Fibroblast of upper back skin (primary cell): ENCODE measurements at regions not wholly inside any gene's neighbourhood (a gene's known extent, or its start where the extent isn't known, plus 50 kb on each side); places are given as distances from the start of the nearest gene placed in this dataset.
"Not testable (repeated sequence)": the region's sequence is repeated elsewhere in the genome, so short reads cannot be mapped to it uniquely, and the experiment has no call there.

Experiments used
- DNase-seq: peaks from one replicate; pipeline ENCODE4 v3.0.0-alpha.2; 2013

GRCh38 chr15:84421513-84422181, 179.2 kb upstream of the ZSCAN2 start:
- DNase-seq = not testable (repeated sequence)

DNA sequence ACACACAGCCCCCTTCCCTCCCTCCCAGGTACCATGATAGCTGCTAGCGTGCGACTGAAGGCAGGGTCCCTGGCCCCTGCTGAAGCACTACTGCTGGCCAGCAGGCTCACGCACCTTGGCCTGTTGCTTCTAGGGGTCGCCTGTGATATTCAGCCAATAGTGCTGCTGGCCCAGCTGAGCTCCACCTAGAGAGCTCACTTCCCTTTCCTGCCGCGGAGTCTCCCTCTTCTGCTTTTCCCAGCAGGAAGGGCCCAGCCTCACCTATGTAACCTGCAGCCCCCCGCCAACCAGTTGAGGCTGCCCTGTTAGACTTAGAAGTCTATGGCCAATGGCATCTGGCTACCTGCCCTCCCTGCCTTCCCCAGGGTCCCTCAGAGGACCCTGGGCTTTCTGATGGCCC, 175.5 kb upstream of the ZSCAN2 start:
- DNase-seq = not testable (repeated sequence)

DNA sequence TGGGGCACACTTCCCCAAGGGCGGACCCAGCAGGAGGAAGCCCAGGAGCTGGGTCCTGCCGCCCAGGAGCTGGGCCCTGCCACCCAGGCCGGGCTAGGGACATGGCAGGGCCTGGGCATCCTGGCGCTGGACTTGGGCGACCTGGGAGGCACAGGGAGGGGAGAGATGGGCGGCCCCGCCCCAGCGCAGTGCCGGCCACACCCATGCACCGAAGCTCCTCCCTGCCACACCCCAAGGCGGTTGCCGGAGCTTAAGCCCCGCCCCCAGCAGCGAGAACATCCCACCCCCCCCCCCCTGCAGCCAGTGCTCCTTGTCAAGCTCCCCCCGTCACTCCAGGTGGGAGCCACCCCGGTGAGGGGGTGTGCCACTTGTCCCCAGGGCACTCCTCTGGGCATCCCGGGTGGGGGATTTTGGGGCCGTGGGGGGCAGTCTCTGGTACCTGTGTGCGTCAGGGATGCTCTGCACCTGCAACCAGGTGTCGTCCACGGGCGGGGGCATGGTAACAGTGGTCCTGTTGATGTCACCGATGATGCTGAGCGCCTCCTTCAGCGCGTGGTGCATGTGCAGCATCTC, 127.4 kb upstream of the ZSCAN2 start:
- DNase-seq = not testable (repeated sequence)

DNA sequence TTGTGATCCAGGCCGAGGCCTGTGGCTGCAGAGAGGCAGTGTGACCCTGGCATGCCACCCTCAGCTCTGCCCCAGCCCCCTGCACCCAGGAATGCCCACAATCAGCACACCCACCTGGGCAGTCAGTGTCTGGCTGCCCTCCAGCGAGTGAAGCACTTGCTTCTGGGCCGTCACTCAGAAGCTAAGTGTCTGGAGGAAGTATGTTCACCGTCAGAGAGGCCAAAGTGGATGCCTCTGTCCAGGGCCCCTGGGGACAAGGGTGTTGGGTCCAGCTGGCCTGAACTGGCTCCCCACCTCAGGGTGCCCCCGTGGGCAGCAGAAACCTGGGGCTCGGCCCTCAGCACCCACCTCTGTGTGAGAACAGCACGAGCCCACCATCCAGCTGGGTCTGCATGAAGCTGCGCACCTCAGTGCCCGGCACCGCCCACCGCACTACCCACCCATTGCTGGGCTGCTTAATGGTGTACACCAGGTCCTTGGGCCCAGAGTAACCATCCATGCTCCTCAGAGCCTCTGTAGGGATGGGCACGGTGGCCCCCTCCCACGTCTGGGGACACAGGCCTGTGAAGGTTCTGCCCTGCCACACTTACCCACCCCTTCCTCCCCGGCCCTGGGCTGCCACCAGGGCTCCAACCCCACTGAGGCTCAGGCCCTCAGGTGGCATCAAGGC, 124.3 kb upstream of the ZSCAN2 start:
- not testable (repeated sequence) for DNase-seq

GRCh38 chr15:84477550-84477949, 123.3 kb upstream of the ZSCAN2 start:
- DNase-seq = not testable (repeated sequence)

GRCh38 chr15:84480174-84480681, 120.6 kb upstream of the ZSCAN2 start:
- not testable (repeated sequence) for DNase-seq

DNA sequence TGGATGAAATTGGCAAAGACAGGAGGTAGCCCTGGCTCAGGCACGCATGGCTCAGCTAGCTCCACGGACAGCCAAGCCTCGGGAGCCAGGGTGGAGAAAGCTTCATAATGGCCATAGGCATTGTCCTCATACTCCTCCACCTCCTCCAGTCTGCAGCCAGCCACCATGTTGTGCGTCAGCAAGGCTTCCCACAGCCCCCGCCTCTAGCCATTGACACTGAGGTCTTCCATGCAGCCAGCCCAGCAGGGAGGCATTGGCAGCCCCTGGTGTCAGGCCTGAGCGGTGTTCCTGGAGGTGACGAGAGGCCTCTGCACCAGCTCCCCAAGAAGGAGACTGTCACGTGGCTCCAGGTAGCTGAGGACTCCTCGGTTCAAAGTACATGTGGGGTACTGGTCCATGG, 117.0 kb upstream of the ZSCAN2 start:
- DNase-seq = not testable (repeated sequence)

- DNase-seq = not testable (repeated sequence)
Observed at GRCh38 chr15:84500165-84500889, 100.5 kb upstream of the ZSCAN2 start.

DNA sequence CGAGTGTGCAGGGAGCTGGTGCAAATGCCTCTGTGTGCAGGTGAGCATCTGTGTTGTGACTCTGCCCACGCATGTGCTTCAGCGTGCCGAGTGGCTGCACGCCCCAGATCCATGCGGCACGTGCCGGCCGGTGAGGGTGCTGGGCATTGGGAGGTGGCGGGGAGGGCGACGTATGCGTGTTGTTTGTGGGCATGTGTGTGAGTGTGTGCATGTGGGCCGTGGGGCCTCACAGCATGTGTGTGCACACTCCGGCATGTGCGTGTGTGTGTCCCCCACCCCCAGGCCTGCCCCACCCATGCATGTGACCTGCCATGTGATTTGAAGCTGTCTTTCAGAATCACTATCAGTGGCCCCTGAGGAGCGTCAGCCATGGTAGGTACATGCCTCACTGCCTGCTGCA, 97.7 kb upstream of the ZSCAN2 start:
- not testable (repeated sequence) for DNase-seq

- DNase-seq = not testable (repeated sequence)
Observed at GRCh38 chr15:84505552-84505951, 95.3 kb upstream of the ZSCAN2 start.

DNA sequence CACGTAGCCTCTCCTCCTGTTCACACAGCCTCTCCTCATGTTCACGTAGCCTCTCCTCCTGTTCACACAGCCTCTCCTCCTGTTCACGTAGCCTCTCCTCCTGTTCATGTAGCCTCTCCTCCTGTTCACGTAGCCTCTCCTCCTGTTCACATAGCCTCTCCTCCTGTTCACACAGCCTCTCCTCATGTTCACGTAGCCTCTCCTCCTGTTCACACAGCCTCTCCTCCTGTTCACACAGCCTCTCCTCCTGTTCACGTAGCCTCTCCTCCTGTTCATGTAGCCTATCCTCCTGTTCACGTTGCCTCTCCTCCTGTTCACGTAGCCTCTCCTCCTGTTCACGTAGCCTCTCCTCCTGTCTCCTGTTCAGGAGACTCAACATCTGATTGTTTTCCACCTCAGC, 88.5 kb upstream of the ZSCAN2 start:
- DNase-seq = not testable (repeated sequence)

- DNase-seq = not testable (repeated sequence)
Observed at GRCh38 chr15:84516773-84517172, 84.0 kb upstream of the ZSCAN2 start.

GRCh38 chr15:84525491-84526344, 75.1 kb upstream of the ZSCAN2 start:
- DNase-seq = not testable (repeated sequence)

- not testable (repeated sequence) for DNase-seq
Observed at GRCh38 chr15:84530751-84531150, 70.1 kb upstream of the ZSCAN2 start.

DNA sequence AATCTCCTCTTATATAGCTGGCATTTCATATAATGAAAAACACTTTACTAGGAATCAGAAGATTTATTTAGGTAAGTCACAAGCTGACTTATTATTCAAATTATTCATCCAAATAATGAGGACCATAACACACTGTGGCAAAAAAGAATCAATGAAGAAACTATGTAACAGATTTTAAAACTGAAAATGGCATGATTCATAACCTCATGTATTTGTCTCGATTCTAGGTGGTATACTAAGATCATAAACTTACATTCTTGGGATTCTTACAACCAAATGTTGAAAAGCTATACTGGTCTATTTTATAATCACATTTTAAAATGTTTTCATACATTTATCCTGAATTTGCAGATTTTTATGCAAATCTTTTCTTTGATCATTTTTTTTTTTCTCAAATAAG, 69.6 kb upstream of the ZSCAN2 start:
- peak; percentile 7 for DNase-seq

GRCh38 chr15:84531709-84532367, 69.0 kb upstream of the ZSCAN2 start:
- DNase-seq = peak; percentile 43

DNA sequence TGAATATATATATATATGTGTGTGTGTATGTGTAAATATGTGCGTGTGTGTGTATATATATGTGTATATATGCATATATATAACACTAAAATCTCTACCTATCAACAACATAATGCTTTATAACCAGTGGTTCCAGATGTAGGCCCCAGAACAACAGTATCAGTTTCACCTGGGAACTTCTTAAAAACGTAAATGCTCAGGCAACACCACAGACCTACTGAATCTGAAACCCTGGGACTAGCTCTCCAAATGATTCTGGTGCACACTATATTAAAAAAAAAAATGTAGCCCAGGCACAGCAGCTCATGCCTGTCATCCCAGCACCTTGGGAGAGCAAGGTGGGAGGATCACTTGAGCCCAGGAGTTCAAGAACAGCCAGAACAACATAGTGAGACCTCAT, 67.1 kb upstream of the ZSCAN2 start:
- DNase-seq = not testable (repeated sequence)

GRCh38 chr15:84534561-84535235, 66.1 kb upstream of the ZSCAN2 start:
- not testable (repeated sequence) for DNase-seq

DNA sequence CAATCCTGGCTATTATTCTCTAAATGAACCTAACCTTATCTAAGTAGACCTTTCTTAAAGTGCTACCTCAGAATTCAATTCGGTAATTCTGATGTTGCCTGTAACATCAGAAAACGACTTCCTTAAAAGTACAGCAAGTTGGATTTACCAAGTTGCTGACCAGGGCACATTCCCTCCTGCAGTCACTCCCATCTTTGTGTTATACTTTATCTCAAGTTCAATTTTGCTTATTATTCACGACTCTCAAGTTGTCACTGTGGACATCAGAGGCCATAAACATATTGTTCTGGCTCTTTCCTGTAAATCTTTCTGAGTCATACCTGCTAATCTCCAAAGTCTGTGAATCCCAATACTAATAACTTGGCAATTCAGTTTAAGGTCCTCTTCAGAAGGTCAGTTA, 64.6 kb upstream of the ZSCAN2 start:
- DNase-seq = not testable (repeated sequence)

GRCh38 chr15:84544586-84544985, 56.2 kb upstream of the ZSCAN2 start:
- DNase-seq = not testable (repeated sequence)

DNA sequence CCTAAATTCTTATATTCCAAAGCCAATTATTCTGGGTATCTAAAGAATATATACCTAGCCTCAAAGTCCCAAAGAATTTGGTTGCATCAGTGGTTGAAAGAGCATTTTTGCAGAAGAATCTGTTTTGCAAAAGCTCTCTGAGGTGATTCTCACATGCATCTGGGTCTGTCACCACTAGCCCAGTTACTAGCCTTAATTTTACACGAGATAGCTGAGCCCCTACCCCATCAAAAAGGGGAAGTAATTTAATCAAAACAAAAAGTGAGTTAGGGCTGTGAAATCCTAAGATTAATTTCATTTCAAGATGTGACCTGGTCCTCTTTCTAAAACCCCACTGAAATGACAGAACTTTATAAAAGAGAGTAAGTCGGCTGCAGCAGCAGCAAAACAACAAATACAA, 53.7 kb upstream of the ZSCAN2 start:
- DNase-seq = not testable (repeated sequence)
